Left lung (tissue), 4 donors: ENCODE measurements at regions not wholly inside any gene's neighbourhood (a gene's known extent, or its start where the extent isn't known, plus 50 kb on each side); places are given as distances from the start of the nearest gene placed in this dataset.
"Not testable (repeated sequence)": the region's sequence is repeated elsewhere in the genome, so short reads cannot be mapped to it uniquely, and the experiment has no call there.

Source experiments
- ATAC-seq: fragments of 200-7000 bp; cut with Tn5 transposase; one replicate; pipeline ENCODE4 v1.9.1; 2020; ENCODE audit warnings: moderate library complexity
- DNase-seq, 4 donors: peaks; one replicate each; pipeline ENCODE4 v3.0.0-alpha.2; 2013 to 2020
- H3K27ac ChIP-seq, 2 donors: fragments of 200-600 bp; sonication (generic) in 1 of 2; one replicate each; pipeline versions ENCODE4 v1.5.0 to v1.8.0; 2020 to 2021
- H3K27me3 ChIP-seq, 2 donors: fragments of 200-600 bp; sonication (generic) in 1 of 2; one replicate each; pipeline versions ENCODE4 v1.5.0 to v1.8.0; 2020 to 2021
- H3K36me3 ChIP-seq, 2 donors: fragments of 200-600 bp; sonication (generic) in 1 of 2; one replicate each; pipeline versions ENCODE4 v1.5.0 to v1.8.0; 2020 to 2021
- H3K4me1 ChIP-seq, 2 donors: fragments of 200-600 bp; one replicate each; pipeline ENCODE4 v1.8.0; 2021
- H3K4me3 ChIP-seq, 2 donors: fragments of 200-600 bp; sonication (generic) in 1 of 2; one replicate each; pipeline versions ENCODE4 v1.5.0 to v1.8.0; 2020 to 2021; ENCODE audit warnings: mild to moderate bottlenecking in 1 of 2
- H3K9me3 ChIP-seq, 2 donors: fragments of 200-600 bp; sonication (generic) in 1 of 2; one replicate each; pipeline versions ENCODE4 v1.5.0 to v1.8.0; 2020 to 2021
- intact Hi-C, 2 donors: fragments of 100-400 bp; cut with DNase I; formaldehyde crosslinking; loops; one replicate each; pipeline versions ENCODE4 v1.11.2 to v1.14.2; 2022
- TF ChIP-seq, protein P1 (sequence below), 2 donors: fragments of 200-600 bp; sonication (generic) in 1 of 2; IDR thresholded peaks; one replicate each; pipeline versions ENCODE4 v1.5.0 to v1.8.0; 2021; ENCODE audit warnings: antibody characterized with exemption in 2 of 2
- donor health status: DM: no; HTN: yes; CAD: no.
- donor health status: DM: no; HTN: no; CAD: no.

GRCh38 chr2:7437716-7438632 lies 520.8 kb downstream of the RNF144A start:
- Histone ChIP-seq H3K36me3 (no peaks in the 10 kb centered on the region), H3K4me3 (no peak overlapping the region), H3K9me3 (peaks cover 0 to 2% of the 10 kb centered on the region in 2 donors), H3K27ac (no peak overlapping the region), H3K27me3 (no peaks in the 10 kb centered on the region), H3K4me1 (no peaks in the 10 kb centered on the region)
- intact Hi-C loops: loop anchor here in 1 of 2 donors (10.0 kb wide), 1 partner anchor 1247 kb away; the partner anchor contains the start of gene ID2
- TF ChIP-seq, protein P1, sequence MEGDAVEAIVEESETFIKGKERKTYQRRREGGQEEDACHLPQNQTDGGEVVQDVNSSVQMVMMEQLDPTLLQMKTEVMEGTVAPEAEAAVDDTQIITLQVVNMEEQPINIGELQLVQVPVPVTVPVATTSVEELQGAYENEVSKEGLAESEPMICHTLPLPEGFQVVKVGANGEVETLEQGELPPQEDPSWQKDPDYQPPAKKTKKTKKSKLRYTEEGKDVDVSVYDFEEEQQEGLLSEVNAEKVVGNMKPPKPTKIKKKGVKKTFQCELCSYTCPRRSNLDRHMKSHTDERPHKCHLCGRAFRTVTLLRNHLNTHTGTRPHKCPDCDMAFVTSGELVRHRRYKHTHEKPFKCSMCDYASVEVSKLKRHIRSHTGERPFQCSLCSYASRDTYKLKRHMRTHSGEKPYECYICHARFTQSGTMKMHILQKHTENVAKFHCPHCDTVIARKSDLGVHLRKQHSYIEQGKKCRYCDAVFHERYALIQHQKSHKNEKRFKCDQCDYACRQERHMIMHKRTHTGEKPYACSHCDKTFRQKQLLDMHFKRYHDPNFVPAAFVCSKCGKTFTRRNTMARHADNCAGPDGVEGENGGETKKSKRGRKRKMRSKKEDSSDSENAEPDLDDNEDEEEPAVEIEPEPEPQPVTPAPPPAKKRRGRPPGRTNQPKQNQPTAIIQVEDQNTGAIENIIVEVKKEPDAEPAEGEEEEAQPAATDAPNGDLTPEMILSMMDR (IDR thresholded peaks at IDR 0.05): no peak
- DNase-seq (no peak), ATAC-seq (no peak)

- no peak for DNase-seq
- ATAC-seq: no peak
- Histone ChIP-seq H3K27me3 (no peaks in the 10 kb centered on the region), H3K36me3 (no peaks in the 10 kb centered on the region), H3K4me3 (no peak overlapping the region), H3K27ac (no peak overlapping the region), H3K4me1 (no peaks in the 10 kb centered on the region), H3K9me3 (no peaks in the 10 kb centered on the region)
- intact Hi-C loops: loop anchor here in 1 of 2 donors (10.0 kb wide), 1 partner anchor 1246 kb away; the partner anchor contains the start of gene ID2
- TF ChIP-seq, protein P1 (IDR thresholded peaks at IDR 0.05): no peak
Observed at GRCh38 chr2:7438855-7439254, 521.6 kb downstream of the RNF144A start.

DNA sequence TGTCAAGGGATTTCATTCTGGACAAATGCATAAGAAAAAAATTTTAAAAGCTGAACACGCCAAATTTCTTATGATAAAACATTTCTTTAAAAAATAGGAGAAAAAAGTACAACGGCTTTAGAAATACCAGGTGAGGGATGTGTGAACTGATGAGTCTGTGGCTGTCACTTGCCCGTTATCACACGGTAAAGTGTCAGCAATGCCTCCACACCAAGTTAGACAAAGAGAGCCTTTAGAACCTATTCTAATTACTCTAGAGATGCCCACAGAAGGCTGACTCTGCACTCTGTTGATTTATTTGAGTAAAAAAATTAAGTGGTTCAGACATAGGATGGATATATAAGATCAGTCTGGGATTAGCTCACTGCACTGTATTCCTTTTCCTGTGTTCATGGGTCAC lies 523.8 kb downstream of the RNF144A start:
- TF ChIP-seq, protein P1 (IDR thresholded peaks at IDR 0.05): no peak
- H3K36me3 ChIP-seq: no peaks in the 10 kb centered on the region
- H3K27me3 ChIP-seq: no peaks in the 10 kb centered on the region
- ATAC-seq (no peak), DNase-seq (no peak)
- H3K4me3 ChIP-seq: no peak overlapping the region
- no peak overlapping the region for H3K27ac ChIP-seq
- intact Hi-C loops: no loop called here
- no peaks in the 10 kb centered on the region for H3K4me1 ChIP-seq
- H3K9me3 ChIP-seq: no peaks in the 10 kb centered on the region

- H3K4me1 ChIP-seq, ATAC-seq, H3K27ac ChIP-seq, H3K36me3 ChIP-seq, H3K4me3 ChIP-seq, intact Hi-C loops, DNase-seq, H3K27me3 ChIP-seq, H3K9me3 ChIP-seq: not testable (repeated sequence)
Observed at GRCh38 chr2:7441841-7442240, 524.6 kb downstream of the RNF144A start.

GRCh38 chr2:7444626-7445025 lies 527.4 kb downstream of the RNF144A start:
- intact Hi-C loops: no loop called here
- no peaks in the 10 kb centered on the region for H3K36me3 ChIP-seq
- no peaks in the 10 kb centered on the region for H3K9me3 ChIP-seq
- no peak overlapping the region for H3K4me3 ChIP-seq
- ATAC-seq (no peak), DNase-seq (no peak)
- H3K27me3 ChIP-seq: no peaks in the 10 kb centered on the region
- TF ChIP-seq, protein P1 (IDR thresholded peaks at IDR 0.05): no peak
- H3K4me1 ChIP-seq: no peaks in the 10 kb centered on the region
- H3K27ac ChIP-seq: no peak overlapping the region
